GM18861 (cell line): ENCODE measurements at regions not wholly inside any gene's neighbourhood (a gene's known extent, or its start where the extent isn't known, plus 50 kb on each side); places are given as distances from the start of the nearest gene placed in this dataset.
A peak's percentile ranks its signal among the peaks of the same experiment; 100 is the strongest.
"Not testable (repeated sequence)": the region's sequence is repeated elsewhere in the genome, so short reads cannot be mapped to it uniquely, and the experiment has no call there.

Source experiments
- ATAC-seq: cut with Tn5 transposase; IDR thresholded peaks from one replicate; pipeline ENCODE4 v1.9.1; 2021; ENCODE audit not compliant: unreplicated experiment

DNA sequence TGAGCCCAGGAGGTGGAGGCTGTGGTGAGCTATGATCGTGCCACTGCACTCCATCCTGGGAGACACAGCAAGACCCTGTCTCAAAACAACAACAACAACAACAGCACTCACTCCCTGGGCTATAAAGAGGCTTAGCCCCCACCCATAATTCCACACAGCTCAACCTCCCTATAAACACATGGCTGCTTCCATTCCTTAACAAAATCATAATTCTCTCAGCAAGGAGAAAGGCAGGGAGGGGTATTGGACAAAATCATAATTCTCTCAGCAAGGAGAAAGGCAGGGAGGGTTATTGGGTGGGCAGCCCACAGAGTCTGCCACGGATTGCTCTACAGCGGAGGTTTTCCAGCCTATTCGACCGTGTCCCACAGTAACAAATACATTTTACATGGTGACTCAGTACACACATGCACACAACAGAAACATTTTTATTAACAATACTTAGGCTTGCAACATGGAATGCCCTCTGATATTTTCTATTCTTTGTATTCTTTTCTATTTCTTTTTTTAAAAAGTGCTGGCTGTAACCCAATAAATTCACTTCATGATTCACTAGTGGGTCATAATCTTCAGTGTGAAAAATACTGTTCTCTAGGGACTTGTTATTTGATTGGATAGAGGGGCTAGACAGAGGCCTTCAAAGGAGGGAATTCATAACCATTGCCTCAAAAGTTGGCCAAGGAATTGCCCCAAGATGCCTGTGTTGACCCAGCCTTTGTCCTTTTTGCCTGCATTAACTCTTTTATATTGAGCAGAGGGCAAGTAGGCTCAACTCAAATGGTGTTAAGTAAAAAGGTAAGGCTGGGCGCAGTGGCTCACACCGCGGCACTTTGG lies 50.6 kb upstream of the ZMYND8 start:
- ATAC-seq: no peak

DNA sequence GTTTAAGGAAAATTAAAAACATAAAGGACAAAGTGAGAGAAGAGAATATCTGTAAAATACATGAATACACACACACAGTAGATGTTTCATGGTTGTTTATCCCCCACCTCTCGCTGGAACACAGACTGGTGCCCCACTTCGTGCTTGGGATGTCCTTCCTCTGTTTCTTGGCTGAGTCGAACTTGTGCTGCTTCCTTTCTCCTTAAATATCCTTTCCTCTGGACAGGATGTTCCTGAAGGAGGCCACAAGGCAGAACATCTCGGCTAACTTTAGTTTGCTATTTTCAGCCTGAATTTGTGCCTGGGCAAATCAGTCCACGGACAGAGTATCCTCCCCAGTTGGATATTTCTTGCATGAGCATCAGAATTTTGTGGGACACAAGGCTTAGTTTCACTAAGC lies 54.7 kb upstream of the ZMYND8 start:
- ATAC-seq: no peak

DNA sequence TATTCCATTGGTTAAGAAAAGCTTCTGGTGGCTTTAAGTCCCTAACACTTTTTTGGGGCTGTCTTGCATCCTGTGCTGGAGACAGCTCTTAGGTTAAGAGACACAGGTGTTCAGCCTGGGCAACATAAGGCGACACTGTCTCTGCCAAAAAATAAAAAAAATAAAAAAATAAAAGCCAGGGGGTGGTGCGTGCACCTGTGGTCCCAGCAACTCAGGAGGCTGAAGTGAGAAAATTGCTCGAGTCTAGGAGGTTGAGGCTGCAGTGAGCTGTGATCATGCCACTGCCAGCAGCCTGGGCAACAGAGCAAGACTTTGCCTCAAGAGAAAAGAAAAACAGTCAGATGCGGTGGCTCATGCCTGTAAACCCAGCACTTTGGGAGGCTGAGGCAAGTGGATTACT lies 55.6 kb upstream of the ZMYND8 start:
- ATAC-seq: no peak

DNA sequence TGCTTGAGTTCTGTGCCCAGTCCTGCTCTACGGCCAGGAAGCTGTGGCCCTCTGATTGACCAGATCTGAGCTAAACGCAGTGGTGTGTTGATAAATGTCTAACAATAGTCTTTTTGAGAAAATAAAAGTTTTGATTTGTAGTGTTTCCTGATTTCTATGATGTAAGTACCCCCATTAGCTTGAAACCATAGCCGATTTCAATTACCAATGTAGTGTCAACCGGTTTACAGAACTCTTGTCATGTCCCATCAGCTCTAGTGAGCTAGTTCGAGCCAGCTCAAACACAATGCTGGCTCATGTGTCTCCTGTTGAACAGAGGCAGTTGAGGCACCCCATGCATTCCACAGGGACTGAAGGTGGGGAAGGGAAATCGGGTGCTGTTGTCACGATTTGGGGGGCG lies 56.7 kb upstream of the ZMYND8 start:
- no peak for ATAC-seq

DNA sequence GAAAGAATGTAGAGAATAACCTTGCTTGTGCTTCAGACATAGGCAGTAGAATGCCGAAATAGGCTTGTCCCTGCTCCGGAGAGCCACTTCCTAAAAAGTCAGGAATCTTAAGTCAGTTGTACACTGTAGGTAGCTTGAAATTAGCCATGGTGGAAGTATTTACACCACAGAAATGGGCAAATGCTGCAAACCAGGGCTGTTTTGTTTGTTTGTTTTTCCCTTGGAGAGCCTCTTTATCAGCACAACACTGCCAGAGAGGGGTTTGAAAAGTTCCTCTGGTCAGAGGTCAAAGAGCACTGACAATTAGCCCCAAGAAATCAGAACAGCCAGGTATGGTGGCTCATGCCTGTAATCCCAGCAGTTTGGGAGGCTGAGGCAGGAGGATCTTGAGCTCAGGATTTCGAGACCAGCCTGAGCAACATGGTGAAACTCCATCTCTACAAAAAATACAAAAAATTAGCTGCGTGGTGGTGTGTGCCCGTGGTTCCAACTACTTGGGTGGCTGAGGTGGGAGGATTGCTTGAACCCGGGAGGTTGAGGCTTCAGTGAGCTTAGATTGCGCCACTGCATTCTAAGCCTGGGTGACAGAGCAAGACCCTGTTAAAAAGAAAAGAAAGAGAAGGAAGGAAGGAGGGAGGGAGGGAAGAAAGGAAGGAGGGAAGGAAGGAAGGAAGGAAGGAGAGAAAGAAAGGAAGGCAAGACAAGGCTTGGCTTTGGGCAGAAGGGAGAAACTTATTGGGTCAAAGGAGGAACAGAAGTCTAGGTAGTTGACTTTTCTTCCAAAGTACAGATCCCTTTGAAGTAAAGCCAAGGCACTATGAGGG lies 61.0 kb upstream of the ZMYND8 start:
- no peak for ATAC-seq

DNA sequence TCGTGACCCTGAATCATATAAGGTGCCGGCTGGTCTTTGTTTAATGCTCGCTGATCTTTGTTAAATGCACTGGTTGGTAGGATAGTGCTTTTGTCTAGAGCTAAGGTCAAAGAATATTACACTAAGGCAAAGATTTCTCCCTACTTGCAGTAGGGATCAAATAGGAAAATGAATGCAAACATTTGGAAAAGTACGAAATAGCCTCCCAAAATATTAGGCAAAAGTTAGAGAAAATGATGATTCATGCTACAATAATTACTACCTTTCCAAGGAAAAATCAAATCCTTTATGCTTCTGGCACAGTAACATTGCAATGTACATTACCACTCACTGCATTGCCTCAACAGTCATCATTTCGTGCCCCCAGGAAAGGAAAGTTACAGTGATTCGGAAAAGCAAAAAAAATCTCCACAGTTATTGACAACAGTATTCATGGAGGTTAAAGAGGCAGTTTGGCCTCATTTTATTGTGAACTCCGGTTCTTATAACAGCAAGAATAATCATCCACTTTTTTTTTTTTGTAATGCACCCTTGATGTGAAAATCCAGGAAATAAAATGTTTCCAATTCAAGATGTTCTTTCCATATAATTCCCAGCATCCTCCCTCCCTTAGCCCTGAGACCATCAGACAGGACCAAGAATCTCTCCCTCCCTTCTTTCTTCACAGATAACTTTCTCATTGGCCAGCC lies 61.7 kb upstream of the ZMYND8 start:
- no peak for ATAC-seq

DNA sequence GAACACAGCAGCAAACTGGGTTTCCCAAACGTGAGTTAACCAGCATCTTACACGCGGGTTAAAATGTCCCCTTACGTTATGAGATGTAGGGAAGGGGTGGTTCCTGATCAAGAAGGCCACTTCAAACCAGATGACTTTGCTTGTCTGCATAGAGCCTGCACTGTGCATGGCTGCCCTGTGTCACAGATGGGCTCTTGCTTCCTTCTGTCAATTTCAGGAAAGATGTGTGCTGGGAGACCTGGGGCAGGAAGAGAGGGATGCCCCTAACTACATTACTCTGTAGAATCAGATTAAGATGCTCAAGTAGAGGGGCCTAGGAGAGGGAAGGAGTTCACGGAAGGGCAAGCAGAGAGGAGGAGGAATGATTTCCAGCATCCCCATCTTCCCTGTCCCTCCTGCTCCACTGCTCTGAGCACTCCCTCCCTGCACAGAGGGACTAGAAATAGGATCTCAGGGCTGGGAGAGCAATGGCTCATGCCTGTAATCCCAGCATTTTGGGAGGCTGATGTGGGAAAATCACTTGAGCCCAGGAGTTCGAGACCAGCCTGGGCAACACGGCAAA lies 63.5 kb upstream of the ZMYND8 start:
- no peak for ATAC-seq

DNA sequence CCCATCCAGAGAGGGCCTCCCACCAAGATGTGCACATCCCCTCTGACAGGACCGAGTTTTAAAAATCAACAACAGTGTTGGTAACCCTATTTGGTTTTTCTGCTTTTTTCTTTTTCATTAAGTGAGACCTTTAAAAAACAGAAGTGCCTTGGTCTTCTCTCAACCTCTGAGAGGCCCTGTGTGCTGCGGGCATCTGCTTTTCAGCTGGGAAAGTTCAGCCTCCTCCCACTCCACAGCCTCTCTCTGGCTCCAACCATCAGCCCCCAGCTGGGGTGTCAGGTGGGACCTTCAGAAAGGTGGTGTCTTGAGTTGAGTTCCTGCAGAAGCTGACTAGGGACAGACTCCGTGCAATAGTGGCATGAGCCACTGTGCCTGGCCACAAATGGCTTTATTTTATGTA lies 64.6 kb upstream of the ZMYND8 start:
- no peak for ATAC-seq

DNA sequence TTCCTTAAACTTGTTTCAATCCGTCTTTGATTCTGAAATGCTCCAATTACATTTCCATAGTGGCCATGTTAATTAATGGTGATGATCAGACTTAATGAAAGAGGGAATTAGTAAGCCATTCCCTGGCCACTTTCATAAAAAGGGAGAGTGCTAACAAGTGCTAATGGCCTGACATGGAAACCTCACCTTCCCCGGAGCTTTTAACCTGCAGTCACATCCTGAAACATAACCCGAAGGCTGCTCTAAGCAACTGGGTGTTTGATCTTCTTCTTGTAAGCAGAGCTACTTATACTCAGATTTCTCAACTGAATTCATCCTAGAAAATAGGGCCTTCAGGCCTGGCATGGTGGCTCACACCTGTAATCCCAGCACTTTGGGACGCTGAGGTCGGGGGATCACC lies 67.1 kb upstream of the ZMYND8 start:
- ATAC-seq: no peak

DNA sequence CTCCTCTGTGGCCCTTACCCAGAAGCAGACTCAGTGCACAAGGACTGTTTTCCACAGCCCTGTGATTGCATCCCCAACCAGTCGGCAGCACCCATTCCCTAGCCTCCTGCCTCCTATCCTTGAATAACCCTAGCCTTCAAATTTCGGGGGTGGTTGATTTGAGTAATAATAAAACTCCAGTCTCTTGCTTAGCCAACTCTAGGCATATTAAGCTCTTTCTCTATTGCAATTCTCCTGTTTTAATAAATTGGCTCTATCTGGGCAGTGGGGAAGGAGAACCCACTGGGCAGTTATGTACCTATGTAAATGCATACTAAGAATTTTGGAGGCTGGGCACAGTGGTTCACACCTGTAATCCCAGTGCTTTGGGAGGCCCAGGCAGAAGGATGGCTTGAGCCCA lies 70.6 kb upstream of the ZMYND8 start:
- ATAC-seq: no peak

DNA sequence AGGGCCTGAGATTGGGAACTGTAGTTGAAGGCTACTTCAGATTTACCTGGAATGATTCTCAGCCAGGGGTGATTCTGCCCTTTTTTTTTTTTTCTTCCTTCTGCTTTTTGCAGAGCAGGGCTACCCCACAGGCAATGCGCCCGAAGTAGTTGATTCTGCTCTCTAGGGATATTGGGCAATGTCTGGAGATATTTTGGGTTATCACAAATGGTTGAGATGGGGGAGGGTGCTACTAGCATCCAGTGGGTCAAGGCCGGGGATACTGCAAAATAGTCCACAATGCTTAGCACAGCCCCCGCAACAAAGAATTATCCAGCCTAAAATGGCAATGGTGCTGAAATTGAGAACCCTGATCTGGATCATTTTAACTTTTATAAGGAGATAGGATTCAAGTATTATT lies 71.2 kb upstream of the ZMYND8 start:
- ATAC-seq: no peak

DNA sequence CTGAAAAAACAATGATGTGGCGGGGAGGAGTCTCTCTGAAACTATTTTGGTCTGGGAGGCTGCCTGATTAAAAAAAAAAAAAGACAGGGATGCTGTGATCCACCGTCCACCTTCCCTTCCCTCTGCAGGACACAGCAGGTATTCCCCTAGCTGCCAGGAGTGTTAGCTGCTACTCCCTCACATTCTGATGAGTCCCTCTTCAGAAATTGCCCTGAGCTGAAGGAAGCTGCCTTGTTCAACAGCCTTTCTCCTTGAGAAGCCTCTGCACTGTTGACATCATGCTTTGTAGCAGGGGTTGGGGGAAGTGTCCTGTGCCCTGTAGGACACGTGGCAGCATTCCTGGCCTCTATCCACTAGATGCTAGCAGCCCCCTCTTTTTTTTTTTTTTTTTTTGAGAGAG lies 71.7 kb upstream of the ZMYND8 start:
- ATAC-seq: no peak

DNA sequence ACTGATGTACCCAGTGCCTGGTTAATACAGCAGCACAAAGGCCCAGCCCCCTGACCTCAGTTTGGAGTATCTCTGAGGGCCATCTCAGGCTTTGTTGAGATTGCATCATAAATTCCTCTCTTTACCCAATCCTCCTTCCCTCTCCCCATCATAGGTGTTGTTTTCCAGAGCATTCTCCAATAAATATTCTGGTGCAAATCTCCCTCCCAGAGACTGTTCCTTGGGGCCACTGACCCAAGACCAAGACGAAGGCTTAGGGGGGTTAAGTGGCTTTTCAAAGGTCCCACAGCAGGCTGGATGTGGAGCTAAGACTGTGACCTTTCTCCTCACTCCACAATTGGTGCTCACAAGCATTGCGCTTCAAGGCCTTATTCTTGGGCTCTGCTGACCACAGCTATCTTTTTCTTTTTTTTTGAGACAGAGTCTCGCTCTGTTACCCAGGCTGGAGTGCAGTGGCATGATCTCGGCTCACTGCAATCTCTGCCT lies 72.4 kb upstream of the ZMYND8 start:
- no peak for ATAC-seq

DNA sequence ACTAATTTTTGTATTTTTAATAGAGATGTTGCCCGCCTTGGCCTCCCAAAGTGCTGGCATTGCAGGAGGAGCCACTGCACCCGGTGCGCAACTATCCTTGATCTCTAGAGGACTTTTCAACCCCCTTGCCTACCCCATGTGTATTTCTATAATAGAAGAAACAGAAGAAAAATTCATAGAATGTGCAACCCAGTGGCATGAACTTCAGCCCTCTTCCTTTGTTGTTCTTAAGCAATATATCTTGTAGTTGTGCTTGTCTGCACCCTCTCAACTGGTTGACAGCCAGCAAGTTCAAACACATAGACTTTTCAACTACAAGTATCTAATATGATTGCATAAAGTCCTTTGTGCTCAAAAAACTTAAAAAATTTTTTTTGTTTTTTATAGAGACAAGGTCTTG lies 72.3 kb upstream of the NCOA3 start:
- ATAC-seq: no peak

DNA sequence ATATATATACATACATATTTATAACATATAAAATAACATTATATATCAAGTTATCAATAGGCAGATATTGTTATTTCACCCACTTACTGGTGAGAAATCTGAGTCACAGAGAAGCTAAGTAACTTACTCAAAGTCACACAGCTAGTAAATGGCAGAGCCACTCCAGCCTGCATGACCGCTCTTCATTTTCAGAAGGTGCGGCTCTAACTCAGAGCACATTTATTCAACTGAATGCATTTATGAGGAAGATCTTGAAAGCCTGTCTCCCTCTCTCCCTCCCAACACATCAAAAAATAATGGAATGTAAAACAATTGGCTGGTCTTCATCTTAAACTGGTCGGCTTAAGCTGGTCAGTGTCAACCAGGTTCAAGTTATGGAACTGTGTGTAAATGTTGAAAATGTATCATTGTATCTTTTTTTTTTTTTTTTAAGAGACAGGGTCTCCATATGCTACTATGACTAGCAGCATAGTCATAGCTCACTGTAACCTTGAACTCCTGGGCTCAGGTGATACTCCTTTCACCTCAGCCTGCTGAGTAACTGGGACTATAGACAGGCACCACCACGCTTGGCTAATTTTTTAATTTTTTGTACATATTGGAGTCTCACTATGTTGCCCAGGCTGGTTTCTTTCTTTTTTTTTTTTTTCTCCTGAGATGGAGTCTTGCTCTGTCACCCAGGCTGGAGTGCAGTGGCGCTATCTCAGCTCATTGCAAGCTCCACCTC lies 70.7 kb upstream of the NCOA3 start:
- no peak for ATAC-seq

DNA sequence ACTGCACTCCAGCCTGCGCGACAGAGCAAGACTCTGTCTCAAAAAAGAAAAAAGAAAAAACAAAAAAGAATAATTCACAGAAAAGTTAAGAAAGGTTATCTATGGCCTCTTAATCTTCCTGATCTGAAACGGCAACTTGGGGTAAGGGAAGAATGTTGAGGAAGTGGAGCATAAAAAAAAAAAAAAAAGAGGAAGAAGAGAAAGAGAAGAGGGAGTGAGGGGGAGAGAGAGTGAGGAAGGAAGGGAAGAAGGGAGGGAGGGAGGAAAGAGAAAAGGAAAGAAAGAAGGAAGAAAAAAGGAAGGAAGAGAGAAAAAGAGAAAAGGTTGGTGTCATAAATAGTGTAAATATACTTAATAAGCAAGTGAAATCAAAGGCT lies 68.9 kb upstream of the NCOA3 start:
- no peak for ATAC-seq

DNA sequence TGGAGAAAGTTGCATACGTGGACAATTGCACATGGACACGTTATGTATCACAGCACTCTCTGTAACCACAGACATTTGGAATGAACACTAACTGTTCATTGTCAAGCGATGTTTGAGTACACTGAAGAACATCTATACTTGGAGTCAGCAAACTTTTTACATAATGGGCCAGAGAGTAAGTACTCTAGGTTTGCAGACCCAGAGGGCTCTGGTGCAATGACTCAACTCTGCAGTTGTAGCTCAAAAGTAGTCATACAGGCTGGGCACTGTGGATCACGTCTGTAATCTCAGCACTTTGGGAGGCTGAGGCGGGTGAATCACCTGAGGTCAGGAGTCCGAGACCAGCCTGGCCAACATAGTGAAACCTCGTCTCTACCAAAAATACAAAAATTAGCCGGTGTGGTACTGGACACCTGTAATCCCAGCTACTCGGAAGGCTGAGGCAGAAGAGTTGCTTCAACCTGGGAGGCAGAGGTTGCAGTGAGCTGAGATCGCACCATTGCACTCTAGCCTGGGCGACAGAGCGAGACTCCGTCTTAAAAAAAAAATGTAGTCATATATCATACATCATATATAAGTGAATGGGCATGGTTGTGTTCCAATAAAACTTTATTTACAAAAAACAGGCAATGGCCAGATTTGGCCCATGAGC lies 67.4 kb upstream of the NCOA3 start:
- ATAC-seq: not testable (repeated sequence)

DNA sequence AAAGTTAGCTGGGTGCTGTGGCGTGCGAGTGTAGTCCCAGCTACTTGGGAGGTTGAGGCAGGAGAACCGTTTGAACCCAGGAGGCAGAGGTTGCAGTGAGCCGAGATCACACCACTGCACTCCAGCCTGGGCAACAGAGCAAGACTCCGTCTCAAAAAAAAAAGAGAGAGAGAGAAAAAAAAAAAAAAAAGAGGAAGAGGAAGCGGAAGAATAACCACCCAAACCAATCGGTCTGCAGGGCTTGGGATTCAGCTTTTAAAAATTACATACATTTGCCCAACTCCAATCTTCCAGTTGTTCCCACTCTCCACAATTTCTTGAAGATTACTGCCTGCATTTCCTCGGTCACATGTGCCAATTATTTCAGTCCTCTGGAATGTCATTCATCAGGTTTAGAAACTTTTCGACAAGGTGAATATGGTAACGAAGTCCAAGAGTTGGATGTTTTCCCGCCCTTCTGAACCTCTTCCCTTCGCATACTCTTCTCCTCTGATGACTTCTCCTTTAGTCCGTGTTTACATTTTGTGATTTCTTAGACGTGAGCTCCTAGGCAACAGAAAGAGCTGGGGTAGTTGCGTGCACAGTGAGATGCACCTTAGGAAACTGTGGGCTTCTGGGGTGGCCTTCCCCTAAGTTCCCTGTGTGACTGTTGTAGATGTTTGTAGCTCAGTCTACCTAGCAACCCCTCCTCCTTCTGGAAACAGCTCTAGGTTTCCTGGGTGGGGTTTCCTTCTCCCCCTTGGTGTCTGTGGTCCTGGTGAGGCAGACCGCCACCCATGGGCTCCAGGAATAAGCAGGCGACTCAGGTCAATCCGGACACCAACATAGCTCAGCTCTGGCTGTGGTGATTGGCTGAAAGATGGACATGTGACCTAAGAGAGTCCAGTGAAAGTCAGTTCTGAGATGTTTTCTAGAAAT lies 63.0 kb upstream of the NCOA3 start:
- peak; percentile 41 for ATAC-seq
